ENCODE measurements at regions not wholly inside any gene's neighbourhood (a gene's known extent, or its start where the extent isn't known, plus 50 kb on each side); places are given as distances from the start of the nearest gene placed in this dataset.
"Not testable (repeated sequence)": the region's sequence is repeated elsewhere in the genome, so short reads cannot be mapped to it uniquely, and the experiment has no call there.

DNA sequence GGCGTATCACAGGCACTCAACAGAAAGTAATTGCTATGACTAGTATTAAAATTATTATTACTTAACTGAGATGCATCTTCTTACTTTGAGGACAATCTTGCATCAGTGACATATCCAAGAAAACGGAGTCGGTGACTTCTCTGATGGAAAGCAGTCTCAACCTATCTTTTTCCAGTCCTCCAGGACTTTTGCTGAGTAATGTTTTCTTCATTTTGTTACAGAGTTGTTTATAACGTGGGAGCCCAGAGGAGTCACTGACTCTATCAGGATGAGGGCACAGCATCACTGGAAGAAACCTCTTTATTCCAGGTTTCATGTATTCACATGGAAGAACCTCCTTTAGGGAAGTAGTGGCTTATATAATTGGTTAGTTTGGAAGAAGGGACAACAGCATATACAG is 51.5 kb upstream of the MELK start:
- DNase-seq (ENCODE audit: low read depth) = no peak

DNA sequence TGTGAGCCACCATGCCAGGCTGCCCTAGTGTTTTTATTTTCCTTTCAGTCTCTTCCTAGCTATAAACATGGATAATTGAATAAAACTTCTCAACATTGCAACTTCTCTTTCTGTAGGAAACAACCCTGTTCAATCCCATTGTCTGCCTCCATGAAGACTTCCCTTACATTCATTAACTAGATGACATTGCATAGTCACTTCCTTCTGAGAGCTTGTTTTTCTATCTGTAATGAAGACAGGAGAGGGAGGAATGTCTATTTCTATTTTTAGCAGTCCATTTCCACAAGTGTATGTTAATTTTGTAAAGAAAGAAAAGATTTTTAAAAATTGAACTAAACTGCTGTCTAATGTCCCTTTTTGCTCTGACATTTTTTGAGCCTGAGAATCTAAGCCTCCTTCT is 55.6 kb upstream of the MELK start:
- no peak for DNase-seq (ENCODE audit: low read depth)

DNA sequence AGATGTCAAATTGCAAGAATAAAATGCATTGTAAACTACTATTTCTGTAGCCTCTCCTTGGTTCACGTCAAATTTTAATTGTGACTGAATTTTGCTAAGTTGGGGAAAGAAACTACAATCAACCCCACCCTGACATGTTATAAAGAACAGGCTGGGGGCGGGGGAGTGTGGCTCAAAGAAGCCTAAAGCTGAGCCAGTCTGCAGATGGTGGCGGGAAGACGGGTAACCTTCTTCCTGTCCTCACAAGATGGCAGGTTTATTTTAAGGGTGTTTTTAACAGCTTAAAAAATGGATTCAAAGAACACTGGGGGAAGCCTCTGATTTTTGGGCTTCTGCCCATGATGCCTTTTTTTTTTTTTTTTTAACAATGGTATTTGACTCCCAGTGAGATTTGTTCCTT is 68.5 kb upstream of the MELK start:
- DNase-seq (ENCODE audit: low read depth) = no peak

DNA sequence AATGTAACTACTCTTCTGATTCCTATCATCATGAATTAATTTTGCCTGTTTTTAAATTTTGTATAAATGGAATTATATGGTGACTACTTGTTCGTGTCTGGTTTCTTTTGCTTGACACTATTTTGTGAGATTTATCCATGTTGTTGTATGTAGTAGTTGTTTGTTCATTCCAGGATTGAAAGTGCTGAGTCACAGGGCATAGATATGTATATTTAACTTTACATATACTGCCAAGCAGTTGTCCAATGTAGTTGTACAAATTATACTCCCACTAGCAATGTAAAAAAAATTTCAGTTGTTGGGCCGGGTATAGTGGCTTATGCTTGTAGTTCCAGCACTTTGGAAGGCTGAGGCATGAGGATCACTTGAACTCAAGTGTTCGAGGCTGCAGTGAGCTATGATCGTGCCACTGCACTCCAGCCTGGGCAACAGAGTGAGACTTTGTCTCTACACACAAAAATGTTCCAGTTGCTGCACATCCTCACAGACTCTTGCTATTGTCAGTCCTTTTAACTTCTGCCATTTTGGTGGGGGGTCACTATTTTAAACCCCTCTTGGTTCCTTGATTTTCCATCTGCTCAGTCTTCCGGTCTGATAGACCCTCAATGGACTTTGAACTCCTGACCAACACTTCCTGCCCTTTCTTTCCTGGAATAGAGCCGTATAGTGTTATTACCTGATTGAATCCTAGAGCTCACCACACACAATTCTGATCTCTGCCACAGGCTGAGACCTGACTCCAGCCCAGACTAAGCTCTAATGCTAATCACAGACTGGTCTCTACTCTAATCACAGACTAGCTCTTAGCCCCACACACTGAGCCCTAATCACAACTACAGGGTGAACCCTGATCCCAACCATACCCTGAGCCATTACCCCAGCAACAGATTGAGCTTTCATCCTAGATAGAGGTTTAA is 69.3 kb upstream of the MELK start:
- DNase-seq (ENCODE audit: low read depth) = no peak

DNA sequence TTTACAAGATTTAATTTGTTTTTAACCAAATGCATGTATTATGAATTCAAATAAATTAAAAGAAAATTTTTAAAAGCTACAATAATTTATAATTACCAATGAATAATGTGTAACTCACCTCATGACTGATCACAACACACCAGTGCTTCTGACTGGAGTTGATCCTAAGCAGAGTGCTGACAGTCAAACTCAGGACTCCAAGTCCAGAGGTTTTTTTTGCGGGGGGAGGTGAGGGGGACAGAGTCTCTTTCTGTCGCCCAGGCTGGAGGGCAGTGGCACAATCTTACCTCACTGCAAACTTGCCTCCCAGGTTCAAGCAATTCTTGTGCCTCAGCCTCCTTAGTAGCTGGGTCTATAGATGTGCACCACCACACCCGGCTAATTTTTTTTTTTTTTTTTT is 71.0 kb upstream of the MELK start:
- no peak for DNase-seq (ENCODE audit: low read depth)

DNA sequence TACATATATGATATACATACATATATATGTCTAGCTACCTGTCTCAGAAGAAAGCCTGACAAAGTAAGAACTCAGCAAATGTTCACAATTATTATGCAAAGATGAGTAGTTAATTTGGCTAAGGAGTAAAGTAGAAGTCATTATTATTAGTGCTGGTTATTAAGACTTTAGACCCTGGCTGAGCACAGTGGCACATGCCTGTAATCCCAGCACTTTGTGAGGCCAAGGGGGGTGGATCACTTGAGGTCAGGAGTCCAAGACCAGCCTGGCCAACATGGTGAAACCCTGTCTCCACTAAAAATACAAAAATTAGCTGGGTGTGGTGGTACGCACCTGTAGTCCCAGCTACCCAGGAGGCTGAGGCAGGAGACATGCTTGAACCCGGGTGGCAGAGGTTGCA is 71.8 kb upstream of the MELK start:
- not testable (repeated sequence) for DNase-seq (ENCODE audit: low read depth)

DNA sequence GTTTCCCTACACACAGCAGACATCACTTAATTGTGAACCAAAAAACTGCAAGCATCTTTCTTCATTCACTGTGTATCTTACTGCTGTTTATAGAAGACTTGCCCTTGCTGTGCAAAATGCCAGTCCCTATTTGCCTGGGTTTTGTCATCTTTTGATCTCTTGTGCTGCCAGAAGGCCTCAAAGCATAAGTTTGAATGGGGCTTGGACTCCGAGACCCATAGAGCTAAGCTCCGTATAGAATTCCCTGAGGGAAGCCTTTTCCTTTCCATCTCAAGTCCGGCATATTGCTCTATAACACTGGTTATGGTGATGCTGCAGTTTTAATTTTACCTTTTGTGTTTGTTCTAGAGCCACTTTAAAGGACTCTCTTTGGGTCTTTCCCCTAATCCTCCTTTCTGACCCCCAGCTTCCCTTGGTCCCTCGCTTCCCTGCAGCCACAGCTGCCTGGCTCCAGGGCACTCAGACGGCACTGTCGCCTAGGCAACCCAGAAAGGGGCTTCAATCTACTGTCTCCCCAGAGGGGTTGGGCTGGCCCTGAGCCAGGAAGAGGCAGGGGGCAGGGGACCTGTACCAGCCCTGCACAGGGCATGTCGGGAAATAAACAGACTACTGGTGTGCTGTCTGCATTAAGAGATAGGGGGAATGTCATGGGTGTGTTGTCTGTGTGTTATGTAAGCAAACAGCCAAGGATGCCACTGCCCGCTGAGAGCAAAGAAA is 73.4 kb upstream of the MELK start:
- no peak for DNase-seq (ENCODE audit: low read depth)

DNA sequence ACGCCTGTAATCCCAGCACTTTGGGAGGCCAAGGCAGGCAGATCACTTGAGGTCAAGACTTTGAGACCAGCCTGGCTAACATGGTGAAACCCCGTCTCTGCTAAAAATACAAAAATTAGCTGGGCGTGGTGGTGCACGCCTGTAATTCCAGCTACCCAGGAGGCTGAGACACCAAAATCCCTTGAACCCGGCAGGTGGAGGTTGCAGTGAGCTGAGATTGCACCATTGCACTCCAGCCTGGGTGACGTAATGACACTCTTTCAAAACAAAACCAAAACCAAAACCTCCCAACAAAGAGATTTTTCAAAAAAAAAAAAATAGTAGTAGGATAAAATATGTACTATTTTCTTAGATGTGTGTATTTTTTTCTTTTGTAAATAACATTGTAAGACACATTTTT is 79.1 kb upstream of the MELK start:
- not testable (repeated sequence) for DNase-seq (ENCODE audit: low read depth)

DNA sequence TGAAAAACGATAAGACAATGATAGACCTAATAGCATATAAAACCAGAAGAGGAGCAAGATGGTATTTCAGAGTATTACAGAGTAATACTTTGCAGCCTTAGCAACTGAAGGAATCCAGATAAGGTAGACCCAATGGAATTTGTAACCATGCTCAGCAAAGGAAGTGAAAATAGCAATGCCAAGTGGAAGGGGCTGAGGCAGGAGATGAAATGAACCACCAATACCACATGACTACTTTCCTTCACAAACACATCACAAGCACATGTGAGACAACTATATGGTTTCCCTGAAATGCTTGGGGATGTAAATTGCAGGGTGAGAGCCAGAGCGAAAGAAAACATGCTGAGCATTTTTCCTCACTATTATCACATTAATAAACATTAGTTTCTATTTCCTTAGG is 79.8 kb upstream of the MELK start:
- DNase-seq (ENCODE audit: low read depth) = no peak

DNA sequence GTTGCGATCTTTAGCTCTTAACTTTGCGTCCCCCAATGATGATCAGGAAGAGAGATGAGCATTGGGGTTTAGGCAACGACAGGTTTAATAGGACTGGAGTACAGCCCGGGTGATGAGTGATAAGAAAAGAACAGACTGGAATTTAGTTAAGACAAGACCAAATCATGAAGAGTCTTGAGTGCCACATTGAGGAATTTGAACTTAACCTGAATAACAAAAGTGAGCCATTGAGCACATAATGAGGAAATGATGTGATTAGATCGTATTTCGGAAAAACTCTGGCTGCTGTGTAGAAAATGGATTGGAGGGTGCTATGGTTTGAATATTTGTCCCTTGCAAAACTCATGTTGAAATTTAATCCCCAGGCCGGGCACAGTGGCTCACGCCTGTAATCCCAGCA is 83.2 kb upstream of the MELK start:
- DNase-seq (ENCODE audit: low read depth) = no peak

DNA sequence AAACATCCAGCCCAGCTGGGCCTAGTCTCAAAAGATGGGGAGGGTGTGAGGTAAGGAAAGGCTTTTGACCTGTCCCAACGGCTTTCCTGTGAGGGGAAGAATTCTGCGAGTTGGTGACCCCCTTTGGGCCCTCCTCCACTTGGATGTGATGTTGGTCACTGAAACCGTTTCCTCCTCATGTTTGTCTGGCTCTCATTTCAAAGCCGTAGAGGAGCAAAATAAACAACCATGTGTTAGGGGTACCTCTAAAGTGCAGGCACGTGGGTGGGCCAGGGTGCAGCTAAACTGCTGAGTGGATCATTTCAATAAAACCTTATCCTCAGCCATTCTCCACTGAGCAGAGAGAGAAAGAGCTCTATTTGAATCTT is 84.3 kb upstream of the MELK start:
- DNase-seq (ENCODE audit: low read depth) = no peak

DNA sequence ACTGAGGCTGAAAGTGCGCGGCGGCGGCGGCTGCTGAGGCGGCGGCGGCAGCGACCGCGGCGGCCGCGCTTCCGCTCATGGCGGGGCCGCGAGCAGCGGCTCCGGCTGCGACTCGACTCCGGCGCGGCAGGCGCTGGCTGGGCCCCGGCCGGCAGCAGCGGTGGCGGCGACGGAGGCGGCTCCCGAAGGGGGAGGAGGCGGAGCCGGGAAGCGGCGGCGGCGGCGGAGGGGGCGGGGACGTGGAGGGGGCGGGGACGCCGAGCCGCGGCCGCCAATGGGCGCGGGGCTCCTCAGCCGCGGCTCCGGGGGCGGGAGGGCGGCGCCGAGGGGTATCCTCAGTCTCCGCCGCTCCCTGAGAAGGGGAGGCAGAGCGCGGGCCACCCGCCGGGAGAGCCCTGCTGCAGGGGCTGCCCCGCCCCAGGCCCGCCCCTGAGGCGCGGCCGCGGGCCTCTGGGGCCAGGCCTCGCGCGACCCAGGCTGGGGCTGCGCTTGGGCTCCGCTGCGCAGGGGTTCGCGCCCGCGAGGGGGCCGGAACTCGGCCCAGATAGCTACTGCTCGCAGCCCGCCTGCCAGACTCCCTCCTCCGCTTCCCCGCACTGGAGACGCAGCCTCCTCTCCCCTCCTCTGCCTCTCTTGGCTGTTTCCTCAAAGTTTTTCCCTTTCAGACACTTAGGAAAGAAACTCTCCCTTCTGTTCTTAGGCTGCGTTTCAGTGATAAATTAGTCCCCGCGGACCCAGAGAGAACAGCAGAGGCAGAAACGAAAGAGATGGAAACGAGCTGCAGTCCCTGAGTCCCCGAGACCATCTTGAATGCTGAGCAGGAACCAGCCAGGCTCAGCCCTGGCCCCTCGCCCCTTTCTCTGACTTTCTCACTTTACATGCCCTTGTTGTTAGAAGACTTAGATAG is 85.0 kb upstream of the MELK start:
- DNase-seq (ENCODE audit: low read depth) = peak; percentile 87

DNA sequence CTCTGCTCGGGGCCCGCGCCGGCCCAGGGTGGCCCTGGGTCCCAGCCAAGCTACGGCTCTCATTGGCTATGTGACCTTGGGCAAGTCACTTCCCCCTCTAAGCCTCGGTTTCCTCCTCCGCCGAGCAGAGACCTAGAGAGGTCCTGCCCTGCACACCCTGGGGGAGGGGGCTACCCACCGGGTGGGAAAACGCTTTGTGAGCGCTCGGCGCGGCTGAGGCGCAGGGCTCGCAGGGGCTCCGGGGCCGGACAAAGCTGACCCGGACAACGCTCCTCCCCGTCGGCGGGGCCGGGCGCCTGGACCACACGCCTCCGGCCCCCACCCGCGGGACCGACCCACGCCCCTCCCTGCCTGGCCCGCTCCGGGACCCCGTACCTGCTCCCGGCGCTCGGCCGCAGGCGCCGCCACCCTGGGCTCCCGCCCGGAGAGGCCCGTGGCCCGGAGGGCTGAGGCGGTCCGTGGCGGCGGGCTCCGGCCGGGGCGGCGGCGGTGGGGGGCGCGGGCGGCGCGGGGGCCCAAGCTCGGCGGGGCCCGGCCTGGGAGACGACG is 85.7 kb upstream of the MELK start:
- DNase-seq (ENCODE audit: low read depth) = no peak

DNA sequence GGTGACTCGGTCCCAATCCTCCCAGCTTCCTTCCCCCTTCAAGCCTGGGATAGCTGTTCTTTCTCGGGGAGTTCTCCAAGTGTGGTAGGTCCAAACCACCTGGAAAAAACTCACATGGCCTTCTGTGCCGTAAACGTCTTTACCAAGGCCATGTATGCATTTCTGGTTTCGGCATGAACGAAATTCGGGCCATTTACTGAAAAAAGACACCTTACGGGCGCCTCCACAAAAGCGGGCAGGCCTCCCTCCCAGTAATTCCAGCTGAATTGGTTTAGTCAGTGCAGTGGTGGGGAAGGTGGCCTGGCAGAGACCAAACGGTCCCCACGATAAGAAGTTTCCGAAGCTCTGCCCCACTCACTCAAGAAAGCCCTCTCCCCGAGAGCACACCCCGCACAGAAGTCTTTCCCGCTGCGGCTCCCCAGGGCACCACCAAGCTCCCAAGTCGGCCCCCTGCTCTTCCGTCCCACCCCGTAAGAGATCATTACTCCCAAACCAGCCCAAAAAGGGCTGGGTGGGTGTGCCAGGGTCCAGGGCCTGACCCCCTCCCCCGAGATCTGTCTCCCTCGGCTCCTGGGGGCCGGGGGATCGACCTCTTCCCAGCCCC is 86.3 kb upstream of the MELK start:
- no peak for DNase-seq (ENCODE audit: low read depth)

DNA sequence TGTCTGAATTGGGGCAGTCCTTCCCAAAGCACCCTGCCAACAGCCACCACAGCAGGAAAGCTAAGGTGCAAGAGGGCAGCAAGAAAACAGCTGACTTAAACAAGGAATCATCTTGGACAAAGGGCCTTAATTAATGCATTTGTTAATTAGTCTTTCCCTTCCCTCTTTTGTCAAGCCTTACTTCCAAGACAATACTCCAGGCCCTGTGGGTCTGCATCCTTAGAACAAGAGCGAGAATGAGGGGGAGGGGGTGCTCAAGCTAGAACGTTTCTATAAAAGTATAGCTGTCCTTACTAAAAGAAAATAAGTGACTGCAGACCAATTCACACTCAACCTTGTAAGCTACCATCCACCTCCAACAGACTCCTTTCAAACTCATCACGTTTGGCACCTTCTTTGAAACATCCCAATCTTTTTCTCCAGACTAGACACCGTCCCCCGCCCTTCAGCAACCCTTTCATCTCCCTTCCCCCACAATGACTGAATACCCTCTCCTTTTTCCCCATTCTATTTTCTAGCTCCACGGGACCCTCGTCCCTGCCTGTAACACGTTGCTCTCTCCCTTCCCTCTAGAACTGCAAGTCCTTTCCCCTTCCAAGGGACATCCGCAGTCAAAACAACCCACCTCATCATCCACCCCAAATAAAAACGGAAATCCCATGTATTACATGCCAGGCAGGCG is 85.7 kb upstream of the RNF38 start:
- no peak for DNase-seq (ENCODE audit: low read depth)

DNA sequence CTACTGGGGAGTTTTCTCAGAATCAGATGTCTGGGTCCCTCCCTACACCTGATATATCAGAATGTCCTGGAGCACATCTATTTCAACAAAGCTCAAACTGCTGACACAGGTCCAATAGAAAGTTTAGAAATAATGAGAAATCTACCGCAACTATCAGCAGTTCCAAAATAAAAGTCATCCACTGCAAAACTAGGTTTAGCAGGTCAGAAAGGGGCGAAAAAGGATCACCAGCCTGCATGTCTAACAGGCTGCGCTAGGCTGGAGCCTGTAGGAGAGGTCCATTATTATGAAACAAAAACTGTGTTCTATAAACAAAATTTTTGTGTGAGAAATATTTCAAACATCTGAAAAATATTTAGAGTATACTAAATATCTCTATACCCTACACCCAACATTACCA is 84.1 kb upstream of the RNF38 start:
- peak; percentile 36 for DNase-seq (ENCODE audit: low read depth)

DNA sequence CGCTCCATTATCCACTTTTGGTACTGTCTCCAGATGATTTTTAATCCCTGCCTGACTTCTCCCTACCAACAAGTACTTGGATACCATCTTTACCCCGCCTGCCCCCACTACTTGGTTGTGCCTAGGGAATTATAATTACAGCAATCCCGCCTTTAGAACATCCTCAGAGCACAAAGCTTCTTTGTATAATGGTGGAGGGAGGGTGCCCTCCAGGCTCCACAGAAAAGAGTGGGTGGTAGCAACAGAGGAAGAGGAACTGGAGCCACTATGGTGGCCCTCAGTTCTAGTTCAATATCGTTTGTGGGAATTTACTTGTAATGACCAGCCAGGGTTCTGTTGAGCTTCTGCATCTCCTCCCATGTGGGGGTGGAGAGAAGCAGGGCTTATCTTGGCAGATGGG is 79.0 kb upstream of the RNF38 start:
- no peak for DNase-seq (ENCODE audit: low read depth)

DNA sequence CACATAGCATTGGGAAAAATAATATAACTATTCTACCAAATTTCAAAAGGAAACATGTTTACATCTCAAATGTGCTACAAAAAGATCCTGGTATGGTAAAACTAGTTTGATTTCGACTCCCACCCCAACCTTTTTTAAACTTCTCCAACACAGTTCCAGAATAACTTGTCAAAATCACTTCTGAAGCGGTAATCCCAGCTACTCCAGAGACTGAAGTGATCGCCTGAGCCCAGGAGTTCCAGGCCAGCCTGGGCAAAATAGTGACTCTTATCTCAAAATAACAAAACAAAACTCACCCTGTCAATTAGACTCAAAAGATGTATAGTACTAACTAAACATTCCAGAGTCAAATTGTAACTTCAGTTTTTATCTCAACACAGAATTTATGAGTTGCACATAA is 71.3 kb upstream of the RNF38 start:
- DNase-seq (ENCODE audit: low read depth) = no peak

DNA sequence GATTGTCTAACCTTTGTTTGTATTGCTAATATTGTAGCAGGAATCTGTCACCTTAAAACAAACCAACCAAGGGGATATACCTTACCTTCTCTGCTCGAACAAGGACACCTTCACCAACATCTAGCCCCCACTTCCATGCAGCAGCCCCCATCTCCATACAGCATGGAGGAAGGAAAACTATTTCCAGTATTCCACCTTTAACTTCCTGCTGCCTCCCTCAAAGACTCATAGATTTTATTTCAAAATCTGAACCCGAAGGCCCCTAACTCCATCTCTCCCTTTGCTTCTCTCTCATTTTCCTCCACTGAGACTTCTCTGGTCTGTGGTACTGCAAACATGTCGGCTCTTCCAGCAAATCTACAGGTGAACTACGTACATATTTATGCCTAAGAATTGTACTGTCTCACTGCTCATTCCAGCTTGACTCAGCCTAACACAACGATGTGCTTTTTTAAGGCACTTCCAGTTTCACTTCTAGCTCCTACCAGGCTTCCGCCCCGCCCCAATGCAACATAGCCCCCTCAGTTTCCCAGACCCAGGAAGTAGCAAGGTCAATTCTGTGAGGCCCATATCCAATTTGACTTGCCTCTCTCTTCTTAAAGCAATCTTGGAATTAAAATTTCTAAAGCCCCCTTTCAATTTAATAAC is 70.7 kb upstream of the RNF38 start:
- peak; percentile 76 for DNase-seq (ENCODE audit: low read depth)

DNA sequence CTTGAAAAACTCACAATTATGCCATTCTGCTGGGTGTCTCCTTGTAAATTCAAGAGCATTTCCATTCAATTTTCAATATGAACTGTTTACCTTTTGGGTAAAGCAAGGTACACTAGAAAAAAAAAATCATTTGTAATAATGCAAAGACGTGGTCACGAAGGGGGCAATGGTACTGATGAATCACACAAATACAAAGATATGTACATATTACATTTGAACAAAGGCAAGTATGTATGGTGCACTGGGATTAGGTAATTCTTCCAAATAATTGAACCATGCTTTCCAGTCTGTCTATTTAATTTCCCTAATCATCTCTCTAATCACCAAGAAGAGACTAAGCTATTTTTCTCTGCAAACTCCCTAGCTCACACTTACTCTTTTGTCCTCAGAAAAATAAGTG is 63.4 kb upstream of the RNF38 start:
- no peak for DNase-seq (ENCODE audit: low read depth)

DNA sequence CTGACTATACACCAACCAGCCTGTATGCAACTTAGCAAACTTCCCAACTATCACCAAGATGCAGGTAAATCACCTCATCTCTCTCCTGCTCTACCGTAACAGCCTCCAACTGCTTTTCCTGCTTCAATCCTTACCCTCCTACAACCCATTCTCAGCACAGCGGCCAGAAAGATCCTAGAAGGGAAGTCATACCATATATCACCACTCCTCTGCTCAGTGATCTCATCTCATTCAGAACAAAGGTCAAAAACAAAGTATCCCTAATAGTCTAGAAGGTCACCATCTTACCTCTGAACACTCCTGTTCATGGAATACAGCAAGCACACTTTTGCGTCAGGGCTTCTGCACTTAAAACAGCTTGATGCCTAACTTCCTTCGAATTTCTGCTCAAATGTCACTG is 62.2 kb upstream of the RNF38 start:
- DNase-seq (ENCODE audit: low read depth) = no peak
